SK-N-SH (cell line): ENCODE measurements at regions not wholly inside any gene's neighbourhood (a gene's known extent, or its start where the extent isn't known, plus 50 kb on each side); places are given as distances from the start of the nearest gene placed in this dataset.

Experiments used
- CTCF ChIP-seq: fragments of 200-600 bp; sonication (generic); IDR thresholded peaks from 2 replicates; pipeline ENCODE4 v1.6.1; 2017; ENCODE audit warnings: antibody characterized with exemption, mild to moderate bottlenecking, moderate library complexity
- JUND ChIP-seq: IDR thresholded peaks from 2 replicates; pipeline ENCODE4 v1.4.0; 2012
- MAX ChIP-seq: IDR thresholded peaks from 2 replicates; pipeline ENCODE4 v1.4.0; 2012; ENCODE audit warnings: low read depth
- MXI1 ChIP-seq: IDR thresholded peaks from 2 replicates; pipeline ENCODE4 v1.6.1; 2012; ENCODE audit warnings: mild to moderate bottlenecking, low read depth, low read length, improper control_type of control experiment
- RCOR1 ChIP-seq: fragments of 150-350 bp; IDR thresholded peaks from 2 replicates; pipeline ENCODE4 v1.6.1; 2017; ENCODE audit warnings: antibody characterized with exemption, low read length
- RXRA ChIP-seq: IDR thresholded peaks from 2 replicates; pipeline ENCODE4 v1.4.0; 2012; ENCODE audit warnings: low read depth, mild to moderate bottlenecking, borderline replicate concordance
- TAF1 ChIP-seq: IDR thresholded peaks from 2 replicates; pipeline ENCODE4 v1.6.1; 2012; ENCODE audit warnings: low read depth, mild to moderate bottlenecking, low read length, moderate library complexity, borderline replicate concordance
- USF1 ChIP-seq: IDR thresholded peaks from 2 replicates; pipeline ENCODE4 v1.4.0; 2012; ENCODE audit warnings: low read depth, borderline replicate concordance
- YY1 ChIP-seq: IDR thresholded peaks from 2 replicates; pipeline ENCODE4 v1.4.0; 2012; ENCODE audit warnings: low read depth, mild to moderate bottlenecking
- ZBTB33 ChIP-seq: IDR thresholded peaks from 2 replicates; pipeline ENCODE4 v1.4.0; 2012; ENCODE audit warnings: low read depth, borderline replicate concordance

GRCh38 chr9:27866741-27867140 lies 293.5 kb upstream of the C9orf72 start:
- TF ChIP-seq CTCF (no peak), RCOR1 (no peak), TAF1 (no peak), MXI1 (no peak), YY1 (no peak), JUND (no peak), ZBTB33 (no peak), USF1 (no peak), MAX (no peak), RXRA (no peak)
